ENCODE measurements at regions not wholly inside any gene's neighbourhood (a gene's known extent, or its start where the extent isn't known, plus 50 kb on each side); places are given as distances from the start of the nearest gene placed in this dataset.

DNA sequence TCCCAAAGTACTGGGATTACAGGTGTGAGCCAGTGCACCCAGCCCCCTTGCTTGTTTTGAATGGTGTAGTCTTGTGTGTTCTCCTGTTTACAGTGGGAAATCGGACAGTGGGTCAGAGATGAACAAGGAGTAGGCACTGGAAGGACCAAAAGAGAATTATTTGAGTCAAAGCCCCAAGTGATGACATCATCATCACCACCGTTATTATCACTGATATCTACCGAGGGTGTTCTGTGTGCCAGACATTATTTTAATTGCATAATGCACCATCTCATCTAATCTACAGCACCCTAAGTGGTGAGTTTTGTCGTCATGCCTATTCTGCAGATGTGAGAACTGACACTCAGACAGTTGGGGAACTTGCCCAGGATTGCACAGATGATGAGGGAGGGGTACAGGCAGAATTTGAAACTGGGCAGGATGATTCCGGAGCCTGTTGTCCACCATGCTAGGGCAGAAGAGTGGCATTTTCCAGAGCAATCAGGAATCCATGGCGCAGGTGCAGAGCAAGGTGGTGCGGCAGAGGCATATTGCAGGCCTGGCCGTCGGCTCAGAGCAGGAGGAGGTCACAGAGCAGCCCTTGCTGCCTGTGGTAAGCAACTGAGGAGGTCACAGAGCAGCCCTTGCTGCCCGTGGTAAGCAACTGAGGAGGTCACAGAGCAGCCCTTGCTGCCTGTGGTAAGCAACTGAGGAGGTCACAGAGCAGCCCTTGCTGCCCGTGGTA lies 137.0 kb upstream of the HDAC4 start:
- intact Hi-C loops (cut with micrococcal nuclease) (no loop called here), in situ Hi-C loops (cut with MboI) (no loop called here)
- H3K9me3 ChIP-seq (replicated peaks; ENCODE audit: control insufficient read depth, insufficient read depth, low read depth, low read length), result no peaks in the 10 kb centered on the region
- FAIRE-seq (no peak), ATAC-seq (no peak), DNase-seq (ENCODE audit: extremely low read depth in 1 of 4, low spot score in 3 of 4) (no peak)
- no peaks in the 10 kb centered on the region for H3K9me1 ChIP-seq (ENCODE audit: control insufficient read depth, insufficient read depth, low read length)
- H3K9ac ChIP-seq (ENCODE audit: insufficient read depth in 1 of 2, low read depth in 2 of 2, low read length in 2 of 2), result no peak overlapping the region; a peak in 1 of 4 replicates
- H3K4me1 ChIP-seq (replicated peaks in 1 of 2; ENCODE audit: control insufficient read depth in 2 of 2, insufficient read depth in 2 of 2, low read length in 2 of 2), result no peaks in the 10 kb centered on the region
- no peak overlapping the region for H3K4me2 ChIP-seq (ENCODE audit: insufficient read depth, low read length)
- H3K4me3 ChIP-seq, result no peak overlapping the region
- CTCF ChIA-PET (ENCODE audit: low intra/inter-chr PET ratio), result no interaction called here
- 4% methylated on average over 8 of the region's 11 CpGs for WGBS (ENCODE audit: insufficient coverage, low coverage, missing lambda C conversion rate)
- H3K36me3 ChIP-seq (ENCODE audit: control insufficient read depth, insufficient read depth, low read length), result no peaks in the 10 kb centered on the region
- no peak overlapping the region for H2AFZ ChIP-seq (ENCODE audit: low read depth, low read length)
- H3K27ac ChIP-seq (ENCODE audit: extremely low read depth, low read depth, low read length), result no peak overlapping the region
- BruUV-seq (replicated peaks), result no TSS peak
- TF ChIP-seq, protein P1, sequence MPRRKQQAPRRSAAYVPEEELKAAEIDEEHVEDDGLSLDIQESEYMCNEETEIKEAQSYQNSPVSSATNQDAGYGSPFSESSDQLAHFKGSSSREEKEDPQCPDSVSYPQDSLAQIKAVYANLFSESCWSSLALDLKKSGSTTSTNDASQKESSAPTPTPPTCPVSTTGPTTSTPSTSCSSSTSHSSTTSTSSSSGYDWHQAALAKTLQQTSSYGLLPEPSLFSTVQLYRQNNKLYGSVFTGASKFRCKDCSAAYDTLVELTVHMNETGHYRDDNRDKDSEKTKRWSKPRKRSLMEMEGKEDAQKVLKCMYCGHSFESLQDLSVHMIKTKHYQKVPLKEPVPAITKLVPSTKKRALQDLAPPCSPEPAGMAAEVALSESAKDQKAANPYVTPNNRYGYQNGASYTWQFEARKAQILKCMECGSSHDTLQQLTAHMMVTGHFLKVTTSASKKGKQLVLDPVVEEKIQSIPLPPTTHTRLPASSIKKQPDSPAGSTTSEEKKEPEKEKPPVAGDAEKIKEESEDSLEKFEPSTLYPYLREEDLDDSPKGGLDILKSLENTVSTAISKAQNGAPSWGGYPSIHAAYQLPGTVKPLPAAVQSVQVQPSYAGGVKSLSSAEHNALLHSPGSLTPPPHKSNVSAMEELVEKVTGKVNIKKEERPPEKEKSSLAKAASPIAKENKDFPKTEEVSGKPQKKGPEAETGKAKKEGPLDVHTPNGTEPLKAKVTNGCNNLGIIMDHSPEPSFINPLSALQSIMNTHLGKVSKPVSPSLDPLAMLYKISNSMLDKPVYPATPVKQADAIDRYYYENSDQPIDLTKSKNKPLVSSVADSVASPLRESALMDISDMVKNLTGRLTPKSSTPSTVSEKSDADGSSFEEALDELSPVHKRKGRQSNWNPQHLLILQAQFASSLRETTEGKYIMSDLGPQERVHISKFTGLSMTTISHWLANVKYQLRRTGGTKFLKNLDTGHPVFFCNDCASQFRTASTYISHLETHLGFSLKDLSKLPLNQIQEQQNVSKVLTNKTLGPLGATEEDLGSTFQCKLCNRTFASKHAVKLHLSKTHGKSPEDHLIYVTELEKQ (CRISPR knock-in tag; IDR thresholded peaks at IDR 0.05), result no peak
- TF ChIP-seq, protein P2, sequence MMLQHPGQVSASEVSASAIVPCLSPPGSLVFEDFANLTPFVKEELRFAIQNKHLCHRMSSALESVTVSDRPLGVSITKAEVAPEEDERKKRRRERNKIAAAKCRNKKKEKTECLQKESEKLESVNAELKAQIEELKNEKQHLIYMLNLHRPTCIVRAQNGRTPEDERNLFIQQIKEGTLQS (IDR thresholded peaks at IDR 0.05), result peak; percentile 53; the same call in 1 of the 2 replicates
- TF ChIP-seq, protein P2 (CRISPR knock-in tag; conservative IDR thresholded peaks at IDR 0.05), result no peak
- POLR2A ChIA-PET, result no interaction called here
- H3K27me3 ChIP-seq (ENCODE audit: control insufficient read depth in 2 of 2, insufficient read depth in 2 of 2, low read length in 2 of 2), result peaks cover 0 to 32% of the 10 kb centered on the region in 2 experiments; a peak in 2 of 5 replicates
- H3K79me2 ChIP-seq (ENCODE audit: control insufficient read depth, insufficient read depth, low read length), result no peaks in the 10 kb centered on the region
- no peaks in the 10 kb centered on the region for H4K20me1 ChIP-seq (replicated peaks; ENCODE audit: control insufficient read depth, insufficient read depth, low read length)
